Embryonic facial prominence (tissue), 1 donor: ENCODE measurements at regions not wholly inside any gene's neighbourhood (a gene's known extent, or its start where the extent isn't known, plus 50 kb on each side); places are given as distances from the start of the nearest gene placed in this dataset.

ENCODE experiments used
- DNase-seq: peaks from one replicate; pipeline ENCODE4 v3.0.0-alpha.2; 2016; ENCODE audit errors: extremely low spot score

GRCh38 chr12:115507951-115508722 lies 769.4 kb downstream of the MED13L start:
- no peak for DNase-seq

- DNase-seq = no peak
Observed at GRCh38 chr12:115507560-115507889, 770.0 kb downstream of the MED13L start.

- no peak for DNase-seq
Observed at GRCh38 chr12:115506822-115507559, 770.5 kb downstream of the MED13L start.

GRCh38 chr12:115504306-115505290 lies 772.9 kb downstream of the MED13L start:
- no peak for DNase-seq

GRCh38 chr12:115500872-115501271 lies 776.6 kb downstream of the MED13L start:
- no peak for DNase-seq

- no peak for DNase-seq
Observed at GRCh38 chr12:115495300-115495699, 782.2 kb downstream of the MED13L start.

- no peak for DNase-seq
Observed at GRCh38 chr12:115492553-115492952, 784.9 kb downstream of the MED13L start.

GRCh38 chr12:115491511-115492250 lies 785.8 kb downstream of the MED13L start:
- DNase-seq = no peak

- DNase-seq = no peak
Observed at GRCh38 chr12:115489253-115489652, 788.2 kb downstream of the MED13L start.

- no peak for DNase-seq
Observed at GRCh38 chr12:115485967-115486366, 791.5 kb downstream of the MED13L start.

GRCh38 chr12:115485503-115485902 lies 792.0 kb downstream of the MED13L start:
- DNase-seq = no peak

GRCh38 chr12:115482943-115483342 lies 794.5 kb downstream of the MED13L start:
- DNase-seq = no peak

GRCh38 chr12:115481141-115481540 lies 796.4 kb downstream of the MED13L start:
- DNase-seq = no peak

- DNase-seq = no peak
Observed at GRCh38 chr12:115478505-115478904, 794.5 kb upstream of the TBX3 start.

GRCh38 chr12:115474539-115475353 lies 790.8 kb upstream of the TBX3 start:
- no peak for DNase-seq

GRCh38 chr12:115473257-115473956 lies 789.4 kb upstream of the TBX3 start:
- no peak for DNase-seq

- no peak for DNase-seq
Observed at GRCh38 chr12:115472852-115473251, 788.9 kb upstream of the TBX3 start.

GRCh38 chr12:115470977-115471376 lies 787.0 kb upstream of the TBX3 start:
- no peak for DNase-seq

GRCh38 chr12:115470526-115470925 lies 786.6 kb upstream of the TBX3 start:
- no peak for DNase-seq

- no peak for DNase-seq
Observed at GRCh38 chr12:115468087-115468510, 784.1 kb upstream of the TBX3 start.
